GM13976 (cell line): ENCODE measurements at regions not wholly inside any gene's neighbourhood (a gene's known extent, or its start where the extent isn't known, plus 50 kb on each side); places are given as distances from the start of the nearest gene placed in this dataset.

Source experiments
- DNase-seq: peaks from one replicate; pipeline ENCODE4 v3.0.0; 2012; ENCODE audit warnings: low spot score
- in situ Hi-C: fragments of 300-500 bp; cut with MboI; formaldehyde crosslinking; loops from one replicate; pipeline ENCODE4 v1.12.0; 2022; ENCODE audit warnings: low sequenced_read_pairs, mixed read lengths, inconsistent platforms; ENCODE audit not compliant: unreplicated experiment
- TF ChIP-seq, protein P1 (sequence below): IDR thresholded peaks from 2 replicates; pipeline ENCODE4 v1.5.1; 2012; ENCODE audit warnings: borderline replicate concordance, mild to moderate bottlenecking; ENCODE audit not compliant: insufficient read depth; ENCODE audit errors: extremely low read depth, missing control alignments, control extremely low read depth

GRCh38 chr16:66150698-66151482 is 215.6 kb upstream of the CDH5 start:
- no peak for DNase-seq
- in situ Hi-C loops = no loop called here
- TF ChIP-seq, protein P1, sequence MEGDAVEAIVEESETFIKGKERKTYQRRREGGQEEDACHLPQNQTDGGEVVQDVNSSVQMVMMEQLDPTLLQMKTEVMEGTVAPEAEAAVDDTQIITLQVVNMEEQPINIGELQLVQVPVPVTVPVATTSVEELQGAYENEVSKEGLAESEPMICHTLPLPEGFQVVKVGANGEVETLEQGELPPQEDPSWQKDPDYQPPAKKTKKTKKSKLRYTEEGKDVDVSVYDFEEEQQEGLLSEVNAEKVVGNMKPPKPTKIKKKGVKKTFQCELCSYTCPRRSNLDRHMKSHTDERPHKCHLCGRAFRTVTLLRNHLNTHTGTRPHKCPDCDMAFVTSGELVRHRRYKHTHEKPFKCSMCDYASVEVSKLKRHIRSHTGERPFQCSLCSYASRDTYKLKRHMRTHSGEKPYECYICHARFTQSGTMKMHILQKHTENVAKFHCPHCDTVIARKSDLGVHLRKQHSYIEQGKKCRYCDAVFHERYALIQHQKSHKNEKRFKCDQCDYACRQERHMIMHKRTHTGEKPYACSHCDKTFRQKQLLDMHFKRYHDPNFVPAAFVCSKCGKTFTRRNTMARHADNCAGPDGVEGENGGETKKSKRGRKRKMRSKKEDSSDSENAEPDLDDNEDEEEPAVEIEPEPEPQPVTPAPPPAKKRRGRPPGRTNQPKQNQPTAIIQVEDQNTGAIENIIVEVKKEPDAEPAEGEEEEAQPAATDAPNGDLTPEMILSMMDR = no peak

- TF ChIP-seq, protein P1 = no peak
- no peak for DNase-seq
- in situ Hi-C loops = no loop called here
These were observed 219.2 kb upstream of the CDH5 start for GRCh38 chr16:66147291-66147690.

DNA sequence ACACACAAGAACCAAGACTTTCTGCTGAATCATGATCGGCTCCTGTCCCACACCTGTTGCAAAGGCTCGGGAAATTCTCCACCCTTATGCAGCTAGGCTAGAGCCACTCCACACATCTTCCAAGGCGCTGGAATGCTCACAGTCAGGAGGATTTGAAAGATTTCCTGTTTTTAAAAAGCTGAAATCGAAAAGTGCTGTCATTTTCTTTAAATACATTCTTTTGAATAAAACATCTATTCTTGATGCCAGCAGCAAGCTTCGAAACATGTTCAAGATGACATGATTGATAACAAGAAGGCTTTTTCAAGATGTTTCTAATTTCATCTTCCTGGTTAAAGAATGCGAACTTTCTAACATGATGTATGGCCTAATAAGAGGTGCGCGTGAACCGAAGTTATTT is 219.7 kb upstream of the CDH5 start:
- in situ Hi-C loops = no loop called here
- no peak for DNase-seq
- TF ChIP-seq, protein P1 = no peak

GRCh38 chr16:66144641-66145040 is 221.8 kb upstream of the CDH5 start:
- TF ChIP-seq, protein P1 = no peak
- in situ Hi-C loops = no loop called here
- no peak for DNase-seq

DNA sequence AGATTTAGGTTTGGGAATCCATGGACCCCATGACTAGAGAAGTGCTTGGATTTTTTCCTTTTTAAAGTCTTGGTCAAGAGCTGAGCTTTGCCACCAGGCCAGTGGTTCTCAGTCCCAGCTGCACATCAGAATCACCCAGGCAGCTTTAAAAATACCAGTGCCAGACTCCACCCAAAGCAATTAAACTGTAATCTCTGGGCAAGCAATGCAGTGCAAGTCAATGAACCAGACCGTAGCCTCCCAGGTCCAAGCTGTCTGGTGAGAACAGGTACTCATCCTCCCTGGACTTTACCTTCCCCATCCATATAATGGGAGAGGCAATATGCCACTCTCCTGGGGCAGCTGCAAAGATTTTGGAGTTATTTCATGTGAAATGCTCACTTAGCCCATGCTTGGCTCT is 223.1 kb upstream of the CDH5 start:
- DNase-seq = no peak
- in situ Hi-C loops = no loop called here
- TF ChIP-seq, protein P1 = no peak

DNA sequence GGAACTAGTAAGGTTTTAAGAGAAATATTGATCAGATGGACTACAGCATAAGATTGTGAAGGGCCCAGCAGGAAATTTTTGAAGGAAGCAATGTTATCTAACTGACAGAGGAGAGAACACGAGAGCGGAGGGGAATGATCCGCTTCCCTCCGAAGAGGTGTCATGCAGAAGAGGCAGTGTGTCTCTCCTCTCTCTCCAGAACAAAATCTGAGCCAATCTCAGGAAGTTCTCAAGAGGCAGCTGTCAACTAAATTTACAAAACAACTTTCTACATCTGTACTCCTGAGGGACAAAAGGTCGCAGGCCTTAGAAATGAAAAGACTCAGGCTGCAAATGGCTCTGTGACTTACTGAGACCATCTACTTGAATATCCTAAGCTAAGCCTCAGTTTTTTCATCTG is 224.6 kb upstream of the CDH5 start:
- TF ChIP-seq, protein P1 = no peak
- no peak for DNase-seq
- in situ Hi-C loops = no loop called here

GRCh38 chr16:66137853-66138252 is 228.6 kb upstream of the CDH5 start:
- DNase-seq = no peak
- in situ Hi-C loops = no loop called here
- TF ChIP-seq, protein P1 = no peak
